BLaER1 treated with 17β-estradiol and CSF1 and Interleukin-3, amounts not matched to agents 10 nM and 100 nM (cell line): ENCODE measurements at regions not wholly inside any gene's neighbourhood (a gene's known extent, or its start where the extent isn't known, plus 50 kb on each side); places are given as distances from the start of the nearest gene placed in this dataset.
A peak's percentile ranks its signal among the peaks of the same experiment; 100 is the strongest.
"Not testable (repeated sequence)": the region's sequence is repeated elsewhere in the genome, so short reads cannot be mapped to it uniquely, and the experiment has no call there.

Source experiments
- H3K27ac ChIP-seq, 11 experiments: shearing (Covaris generic); formaldehyde crosslinking; 2 replicates each; pipeline ENCODE4 v1.8.1; 2022
- H3K27me3 ChIP-seq, 11 experiments: shearing (Covaris generic); formaldehyde crosslinking; 2 replicates each; pipeline ENCODE4 v1.8.1; 2022
- H3K36me3 ChIP-seq, 11 experiments: shearing (Covaris generic); formaldehyde crosslinking; 2 replicates each; pipeline ENCODE4 v1.8.1; 2022
- H3K4me1 ChIP-seq, 10 experiments: shearing (Covaris generic); formaldehyde crosslinking; 2 replicates each; pipeline ENCODE4 v1.8.1; 2022
- H3K4me2 ChIP-seq, 11 experiments: shearing (Covaris generic); formaldehyde crosslinking; 2 replicates each; pipeline ENCODE4 v1.8.1; 2022
- H3K4me3 ChIP-seq, 10 experiments: shearing (Covaris generic); formaldehyde crosslinking; 2 replicates each; pipeline ENCODE4 v1.8.1; 2022
- H3K9ac ChIP-seq, 11 experiments: shearing (Covaris generic); formaldehyde crosslinking; 2 replicates each; pipeline ENCODE4 v1.8.1; 2022
- H3K9me3 ChIP-seq, 11 experiments: shearing (Covaris generic); formaldehyde crosslinking; replicated peaks in 1 of 11; 2 replicates each; pipeline ENCODE4 v1.8.1; 2022
- H4K20me1 ChIP-seq, 11 experiments: shearing (Covaris generic); formaldehyde crosslinking; 2 replicates each; pipeline ENCODE4 v1.8.1; 2022
- Cebpa-rat ChIP-seq, 11 experiments: shearing (Covaris generic); IDR thresholded peaks; 2 replicates each; pipeline ENCODE4 v1.8.1; 2022

DNA sequence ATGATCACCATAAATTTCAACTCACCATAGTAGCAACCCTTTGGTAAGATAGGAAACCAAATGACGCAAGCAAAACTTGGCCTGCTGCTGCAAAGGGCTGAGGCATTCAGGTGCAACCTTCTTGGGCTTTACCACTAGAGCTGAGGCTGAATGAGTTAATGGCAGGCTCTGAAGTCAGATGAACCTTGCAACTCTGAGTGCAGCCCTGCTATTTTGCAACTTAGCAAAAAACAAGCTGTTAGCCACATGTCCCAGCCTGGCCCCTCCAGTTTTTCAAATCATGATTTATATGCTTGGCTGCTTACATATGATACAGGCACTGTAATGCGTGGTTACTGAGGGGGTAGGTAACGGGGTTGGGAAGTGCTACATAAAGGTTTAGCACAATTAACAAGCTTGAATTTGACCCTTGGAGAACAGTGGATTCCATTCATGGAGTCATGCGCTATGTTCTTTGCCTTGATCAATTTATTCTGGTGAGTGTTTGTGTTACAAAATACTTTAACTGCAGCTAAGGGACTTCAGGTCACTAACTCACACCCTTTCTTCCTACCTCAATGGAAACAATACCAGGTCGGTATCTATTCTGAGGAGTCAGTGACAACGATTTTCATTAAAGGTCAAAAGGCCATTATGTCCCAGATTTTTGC is 80.5 kb upstream of the PPARGC1A start:
- TF ChIP-seq Cebpa-rat (IDR thresholded peaks at IDR 0.05): peak in 2 of 11 experiments; percentile 13 to 16; a peak in 1 of 22 replicates
- H3K27me3 ChIP-seq: no peaks in the 10 kb centered on the region
- peak overlapping the region in 8 of 11 experiments; percentile 25 to 73 (median 48); a peak in 15 of 22 replicates for H3K4me2 ChIP-seq
- no peaks in the 10 kb centered on the region for H3K9me3 ChIP-seq
- peaks cover 0 to 50% (median 41%) of the 10 kb centered on the region in 10 experiments; a peak in 16 of 20 replicates for H3K4me1 ChIP-seq
- no peak overlapping the region for H3K9ac ChIP-seq
- no peak overlapping the region for H3K27ac ChIP-seq
- no peaks in the 10 kb centered on the region for H4K20me1 ChIP-seq
- no peaks in the 10 kb centered on the region for H3K36me3 ChIP-seq
- H3K4me3 ChIP-seq: no peak overlapping the region

DNA sequence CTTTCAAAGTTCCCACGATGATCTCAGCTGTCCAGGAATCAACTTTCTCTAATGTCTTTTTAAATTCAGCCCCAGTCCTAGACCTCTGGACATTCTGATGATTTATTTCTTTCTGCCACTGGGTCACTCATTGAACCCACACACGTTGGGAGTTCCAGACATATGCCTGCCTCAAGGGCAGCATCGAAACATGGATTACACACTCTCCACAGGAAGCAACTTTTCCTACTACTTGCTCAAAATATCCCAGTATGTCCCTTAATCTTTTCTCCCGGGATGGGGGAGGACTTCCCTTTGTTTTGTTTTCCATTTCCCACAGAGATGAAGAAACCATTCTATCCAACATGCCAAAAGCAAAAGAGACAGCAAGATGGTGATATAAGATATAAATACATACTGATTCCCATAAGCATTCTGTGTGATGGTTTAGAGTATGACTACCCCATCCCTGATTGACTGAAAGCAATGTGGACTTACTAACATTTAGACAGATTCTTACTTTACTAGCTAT is 79.8 kb upstream of the PPARGC1A start:
- H3K4me1 ChIP-seq: peaks cover 0 to 50% (median 41%) of the 10 kb centered on the region in 10 experiments; a peak in 16 of 20 replicates
- no peak overlapping the region for H3K27ac ChIP-seq
- H3K27me3 ChIP-seq: no peaks in the 10 kb centered on the region
- H3K9me3 ChIP-seq: no peaks in the 10 kb centered on the region
- H3K4me2 ChIP-seq: peak overlapping the region in 7 of 11 experiments; percentile 25 to 73 (median 51); a peak in 12 of 22 replicates
- H3K36me3 ChIP-seq: no peaks in the 10 kb centered on the region
- H4K20me1 ChIP-seq: no peaks in the 10 kb centered on the region
- TF ChIP-seq Cebpa-rat (IDR thresholded peaks at IDR 0.05): no peak
- no peak overlapping the region for H3K9ac ChIP-seq
- no peak overlapping the region for H3K4me3 ChIP-seq

DNA sequence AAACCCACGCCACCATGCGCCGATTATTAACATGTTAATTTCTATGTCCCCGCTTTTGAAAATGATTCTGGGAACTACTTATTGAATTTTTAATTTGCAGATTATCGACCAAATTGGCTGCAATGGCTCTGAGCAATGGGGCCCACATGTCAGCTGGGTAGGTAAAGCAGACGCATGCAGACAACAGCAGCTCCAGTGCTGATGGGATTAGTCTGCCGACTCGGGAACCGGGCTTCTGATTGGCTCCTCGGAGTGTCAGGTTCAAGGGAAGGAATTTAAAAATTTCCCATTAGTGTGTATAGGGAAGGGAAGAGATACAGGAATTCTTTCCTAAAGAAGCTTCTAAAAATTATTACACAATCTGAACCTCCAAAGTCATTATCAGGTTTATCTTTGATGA is 77.4 kb upstream of the PPARGC1A start:
- Histone ChIP-seq H3K4me3 (no peak overlapping the region), H3K4me1 (peaks cover 0 to 30% (median 22%) of the 10 kb centered on the region in 10 experiments; a peak in 15 of 20 replicates), H3K4me2 (no peak overlapping the region), H3K27ac (no peak overlapping the region), H3K27me3 (no peaks in the 10 kb centered on the region), H3K9ac (no peak overlapping the region), H4K20me1 (no peaks in the 10 kb centered on the region), H3K9me3 (no peaks in the 10 kb centered on the region), H3K36me3 (no peaks in the 10 kb centered on the region)
- no peak for TF ChIP-seq Cebpa-rat (IDR thresholded peaks at IDR 0.05)

DNA sequence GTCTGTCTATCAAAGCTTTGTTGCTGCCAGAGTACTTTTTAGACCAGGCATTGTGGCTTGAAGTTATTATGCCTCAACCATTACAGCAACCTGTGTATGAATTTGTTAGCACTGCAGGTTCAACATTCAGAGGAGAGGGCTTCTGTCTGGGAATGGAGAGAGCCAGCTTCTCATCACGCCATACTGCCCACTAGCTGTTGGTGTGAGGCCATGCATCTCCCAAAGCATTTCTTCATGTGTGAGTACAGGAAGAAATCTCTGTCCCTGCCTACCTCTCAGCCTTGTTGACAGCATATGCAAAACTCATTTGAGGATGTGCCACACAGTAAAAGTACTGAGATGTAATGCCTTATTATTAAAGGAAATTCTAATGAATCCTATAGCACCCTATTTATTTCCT is 76.9 kb upstream of the PPARGC1A start:
- Histone ChIP-seq H4K20me1 (no peaks in the 10 kb centered on the region), H3K4me1 (peaks cover 0 to 25% (median 17%) of the 10 kb centered on the region in 10 experiments; a peak in 14 of 20 replicates), H3K4me3 (no peak overlapping the region), H3K9me3 (no peaks in the 10 kb centered on the region), H3K4me2 (no peak overlapping the region), H3K27me3 (no peaks in the 10 kb centered on the region), H3K9ac (no peak overlapping the region), H3K27ac (no peak overlapping the region), H3K36me3 (no peaks in the 10 kb centered on the region)
- TF ChIP-seq Cebpa-rat (IDR thresholded peaks at IDR 0.05): no peak

DNA sequence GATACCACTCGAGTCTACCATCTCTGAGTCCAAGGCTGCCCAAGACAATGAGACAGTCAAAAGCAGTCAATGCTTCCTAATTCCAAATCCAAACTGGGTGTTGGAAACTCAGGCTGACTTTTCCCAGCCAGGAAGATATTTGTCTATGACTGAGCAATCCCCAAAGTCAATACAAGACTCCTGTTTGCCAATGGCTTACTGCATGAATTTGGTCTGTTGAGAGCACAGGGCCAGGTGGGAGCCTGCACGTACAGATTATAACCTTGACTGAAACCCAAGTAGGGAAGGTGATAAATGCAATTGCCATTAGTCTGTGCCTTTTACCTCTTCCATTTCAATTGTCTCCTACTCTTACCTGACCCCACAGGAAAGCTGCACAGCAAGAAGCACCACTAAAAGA is 72.6 kb upstream of the PPARGC1A start:
- no peak overlapping the region for H3K27ac ChIP-seq
- TF ChIP-seq Cebpa-rat (IDR thresholded peaks at IDR 0.05): no peak
- no peak overlapping the region for H3K4me2 ChIP-seq
- H3K4me3 ChIP-seq: no peak overlapping the region
- H4K20me1 ChIP-seq: no peaks in the 10 kb centered on the region
- no peaks in the 10 kb centered on the region for H3K4me1 ChIP-seq
- no peaks in the 10 kb centered on the region for H3K36me3 ChIP-seq
- H3K9ac ChIP-seq: no peak overlapping the region
- no peaks in the 10 kb centered on the region for H3K9me3 ChIP-seq
- H3K27me3 ChIP-seq: no peaks in the 10 kb centered on the region

DNA sequence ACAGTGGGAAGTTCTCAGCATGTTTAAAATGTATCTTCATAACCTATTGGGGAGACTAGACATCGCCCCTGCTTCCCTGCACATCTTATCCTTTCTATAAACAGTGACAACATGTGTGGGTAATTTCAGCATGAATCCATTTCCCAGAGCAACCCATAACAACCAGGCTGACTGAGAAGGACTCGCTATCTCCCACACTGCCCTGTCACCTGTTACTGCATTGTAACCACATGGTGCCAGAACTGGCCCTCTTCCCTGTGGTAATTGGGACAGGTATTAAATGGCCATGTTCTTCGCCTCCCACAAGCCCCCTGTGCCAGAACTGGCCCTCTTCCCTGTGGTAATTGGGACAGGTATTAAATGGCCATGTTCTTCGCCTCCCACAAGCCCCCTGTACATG is 71.5 kb upstream of the PPARGC1A start:
- not testable (repeated sequence) for H3K4me2 ChIP-seq, H3K36me3 ChIP-seq, H3K9ac ChIP-seq, H4K20me1 ChIP-seq, H3K9me3 ChIP-seq, H3K4me3 ChIP-seq, H3K4me1 ChIP-seq, H3K27ac ChIP-seq, H3K27me3 ChIP-seq

DNA sequence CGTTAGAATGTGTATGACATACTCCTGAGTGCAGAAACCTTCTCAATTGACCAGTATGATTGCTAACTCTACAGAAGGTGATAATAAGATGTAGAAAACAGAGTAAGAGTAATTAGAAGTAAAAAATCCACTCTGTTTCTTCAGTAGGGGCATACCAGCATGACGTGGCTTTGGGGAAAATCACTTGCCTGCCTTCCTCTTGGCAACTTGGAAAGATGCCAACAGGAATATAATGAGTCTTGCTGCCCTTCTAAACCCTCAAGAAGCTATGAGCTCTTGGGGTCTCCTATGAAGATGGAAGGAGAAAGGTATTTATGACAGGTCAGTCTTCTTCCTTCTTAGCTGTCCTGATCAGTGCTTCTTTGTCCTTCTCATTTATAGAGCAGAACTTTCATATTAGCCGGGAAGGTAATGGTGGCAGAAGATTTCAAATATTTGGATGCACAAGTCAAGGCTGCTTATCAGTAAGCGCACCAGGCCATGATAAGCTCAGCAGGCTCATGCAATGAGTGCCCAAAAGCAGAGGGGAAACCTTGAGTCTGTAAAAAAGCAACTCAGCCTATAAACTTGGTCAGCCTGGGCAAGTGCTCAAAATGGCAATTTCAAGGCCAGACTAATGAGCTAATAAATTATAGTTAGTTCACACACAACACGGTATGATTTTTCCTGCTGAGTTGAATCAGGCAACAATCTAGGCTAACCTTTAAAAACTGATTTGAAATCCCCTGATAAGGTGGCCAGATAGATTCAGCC is 69.7 kb upstream of the PPARGC1A start:
- Histone ChIP-seq H3K4me2 (no peak overlapping the region), H4K20me1 (no peaks in the 10 kb centered on the region), H3K36me3 (no peaks in the 10 kb centered on the region), H3K9ac (no peak overlapping the region), H3K27me3 (no peaks in the 10 kb centered on the region), H3K4me3 (no peak overlapping the region), H3K4me1 (peaks cover 0 to 12% (median 0%) of the 10 kb centered on the region in 10 experiments; a peak in 6 of 20 replicates), H3K27ac (no peak overlapping the region), H3K9me3 (0 out of 22 replicates have a peak, but pooled peaks cover 0 to 5% (median 0%) of the 10 kb centered on the region in 11 experiments)
- TF ChIP-seq Cebpa-rat (IDR thresholded peaks at IDR 0.05): no peak

DNA sequence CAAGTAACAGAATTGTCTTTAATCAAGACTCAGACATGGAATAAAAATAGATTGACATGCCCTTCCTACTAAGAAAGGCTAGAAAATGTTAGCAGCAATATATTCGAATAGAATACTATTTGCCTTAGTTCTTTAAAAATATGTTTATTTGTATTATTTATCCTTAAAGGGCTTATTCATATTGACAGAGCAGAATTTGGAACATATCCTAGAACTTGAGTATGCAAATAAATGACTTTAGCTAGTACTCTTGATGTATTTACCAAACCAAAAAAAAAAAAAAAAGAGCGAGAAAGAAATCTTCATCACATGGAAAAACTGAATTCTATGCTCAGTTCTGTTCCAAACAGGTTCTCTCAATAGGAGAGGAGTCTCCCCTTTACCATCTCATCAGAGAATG is 68.9 kb upstream of the PPARGC1A start:
- H3K9me3 ChIP-seq: 0 out of 22 replicates have a peak, but pooled peaks cover 0 to 5% (median 0%) of the 10 kb centered on the region in 11 experiments
- no peak overlapping the region for H3K9ac ChIP-seq
- H4K20me1 ChIP-seq: no peaks in the 10 kb centered on the region
- no peak overlapping the region for H3K27ac ChIP-seq
- H3K27me3 ChIP-seq: no peaks in the 10 kb centered on the region
- H3K4me2 ChIP-seq: no peak overlapping the region
- H3K4me1 ChIP-seq: peaks cover 0 to 12% (median 0%) of the 10 kb centered on the region in 10 experiments; a peak in 6 of 20 replicates
- H3K4me3 ChIP-seq: no peak overlapping the region
- TF ChIP-seq Cebpa-rat (IDR thresholded peaks at IDR 0.05): no peak
- no peaks in the 10 kb centered on the region for H3K36me3 ChIP-seq

DNA sequence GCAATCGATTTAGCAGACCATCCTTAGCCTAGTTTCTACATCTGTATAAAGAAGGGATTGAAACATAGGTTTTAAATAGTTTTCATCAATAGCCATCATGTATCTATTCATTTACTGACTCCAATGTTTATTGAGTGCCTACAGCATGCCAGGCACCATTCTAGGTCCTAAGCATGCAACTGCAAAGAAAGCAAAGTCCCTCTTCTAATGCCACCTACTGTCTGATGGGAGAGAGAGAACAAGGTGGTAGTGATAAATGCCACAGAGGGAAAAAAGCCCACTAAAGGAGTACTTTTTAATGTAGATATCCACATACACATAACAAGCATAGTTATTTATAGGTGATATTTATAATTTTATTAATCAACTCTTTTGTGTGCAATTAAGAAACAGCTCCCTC is 67.6 kb upstream of the PPARGC1A start:
- H3K9me3 ChIP-seq: 0 out of 22 replicates have a peak, but pooled peaks cover 0 to 5% (median 0%) of the 10 kb centered on the region in 11 experiments
- H3K36me3 ChIP-seq: no peaks in the 10 kb centered on the region
- H3K27ac ChIP-seq: no peak overlapping the region
- no peak for TF ChIP-seq Cebpa-rat (IDR thresholded peaks at IDR 0.05)
- no peaks in the 10 kb centered on the region for H4K20me1 ChIP-seq
- H3K9ac ChIP-seq: no peak overlapping the region
- no peaks in the 10 kb centered on the region for H3K27me3 ChIP-seq
- no peak overlapping the region for H3K4me2 ChIP-seq
- no peak overlapping the region for H3K4me3 ChIP-seq
- peaks cover 0 to 12% (median 0%) of the 10 kb centered on the region in 10 experiments; a peak in 6 of 20 replicates for H3K4me1 ChIP-seq
